ENCODE measurements at regions not wholly inside any gene's neighbourhood (a gene's known extent, or its start where the extent isn't known, plus 50 kb on each side); places are given as distances from the start of the nearest gene placed in this dataset.

DNA sequence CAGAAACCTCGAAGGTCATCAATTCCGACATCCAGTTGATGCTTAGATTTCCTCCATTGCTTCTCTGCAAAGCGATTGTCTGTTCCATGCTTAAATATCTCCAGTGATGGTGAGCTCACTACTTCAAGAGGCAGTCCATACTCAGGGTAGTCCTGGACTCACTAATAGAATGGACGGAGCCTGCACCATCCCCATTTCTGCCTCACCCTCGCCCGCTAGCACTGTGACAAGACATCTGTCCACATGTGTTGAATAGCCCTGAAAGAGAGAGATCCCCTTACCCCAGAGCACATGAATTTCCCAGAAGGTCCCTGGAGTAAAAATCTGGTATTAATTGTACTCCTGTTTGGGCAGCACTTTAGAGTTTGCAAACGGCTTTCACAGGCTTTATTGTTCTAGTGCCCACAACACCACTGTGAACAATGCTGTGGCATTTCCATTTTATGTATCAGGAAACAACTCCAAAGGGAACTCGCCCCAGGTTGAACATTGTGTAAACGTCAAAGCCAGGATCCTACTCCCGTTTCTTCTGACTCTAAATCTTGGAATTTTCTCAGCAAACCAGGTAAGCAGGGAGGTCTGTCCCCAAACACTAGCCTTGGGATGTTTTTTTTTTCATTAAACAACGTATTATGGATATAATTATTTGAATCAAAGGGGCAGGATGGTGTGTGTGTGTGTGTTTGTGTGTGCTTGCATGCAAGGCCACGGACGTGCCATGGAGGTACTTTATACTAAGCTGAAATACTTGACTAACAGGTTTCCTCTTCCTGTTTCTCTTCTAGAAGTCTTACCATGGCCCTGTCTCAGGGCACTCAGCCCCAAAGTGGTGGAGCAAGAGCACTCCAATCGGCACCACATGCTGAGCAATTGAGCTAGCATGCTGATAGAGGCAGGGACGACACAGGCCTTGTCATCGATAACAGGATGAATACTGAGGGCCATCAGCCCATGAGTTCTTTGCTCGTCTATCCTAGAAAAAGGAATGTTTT is 198.3 kb downstream of the OPA1 start:
- H2BK12ac ChIP-seq (ENCODE audit: insufficient read length, low read depth, low read length), result no peak overlapping the region
- no peak overlapping the region for H2BK5ac ChIP-seq (ENCODE audit: insufficient read length, low read length)
- peaks cover 0 to 4% (median 0%) of the 10 kb centered on the region in 3 experiments; a peak in 1 of 7 replicates for H3K36me3 Mint-ChIP-seq (ENCODE audit: insufficient read depth in 1 of 3, low read depth in 3 of 3)
- no peak overlapping the region for H3K56ac ChIP-seq (ENCODE audit: insufficient read length, low read depth, low read length)
- no peaks in the 10 kb centered on the region for H3K23me2 ChIP-seq (ENCODE audit: insufficient read length, low read depth, low read length, poor library complexity, severe bottlenecking)
- no peak overlapping the region for H2BK15ac ChIP-seq (ENCODE audit: low read depth, low read length)
- peaks cover 48% of the 10 kb centered on the region for H3K27me3 Mint-ChIP-seq (ENCODE audit: low read depth)
- peak; percentile 52 for DNase-seq
- H2AFZ ChIP-seq (ENCODE audit: low read length), result no peak overlapping the region
- H3K9ac ChIP-seq (ENCODE audit: extremely low read depth, insufficient read length, low read length), result no peak overlapping the region
- H2BK120ac ChIP-seq (ENCODE audit: low read depth, low read length, poor library complexity, severe bottlenecking), result no peak overlapping the region
- no peaks in the 10 kb centered on the region for H3K9me3 ChIP-seq (ENCODE audit: control insufficient read depth, low read depth, low read length)
- no peak overlapping the region for H4K91ac ChIP-seq (ENCODE audit: insufficient read length, low read depth, low read length)
- no peak overlapping the region for H3T11ph ChIP-seq (ENCODE audit: low read length)
- H2AK5ac ChIP-seq (ENCODE audit: insufficient read length, low read length), result no peak overlapping the region
- no peak overlapping the region for H3K23ac ChIP-seq (ENCODE audit: insufficient read length, low read depth, low read length)
- H3K4me3 Mint-ChIP-seq, result no peak overlapping the region
- H3K27ac Mint-ChIP-seq, result peak overlapping the region in 1 of 3 experiments; percentile 41; a peak in 2 of 7 replicates
- no peaks in the 10 kb centered on the region for H3K79me2 ChIP-seq (ENCODE audit: insufficient read depth, low read length)
- H3K9me3 Mint-ChIP-seq, result peaks cover 0 to 4% of the 10 kb centered on the region in 2 experiments; a peak in 2 of 5 replicates
- no peak overlapping the region for H2BK20ac ChIP-seq (ENCODE audit: low read depth, low read length, poor library complexity, severe bottlenecking)
- H4K20me1 ChIP-seq (ENCODE audit: control insufficient read depth, insufficient read depth, insufficient read length), result no peaks in the 10 kb centered on the region
- TF ChIP-seq, protein P1, sequence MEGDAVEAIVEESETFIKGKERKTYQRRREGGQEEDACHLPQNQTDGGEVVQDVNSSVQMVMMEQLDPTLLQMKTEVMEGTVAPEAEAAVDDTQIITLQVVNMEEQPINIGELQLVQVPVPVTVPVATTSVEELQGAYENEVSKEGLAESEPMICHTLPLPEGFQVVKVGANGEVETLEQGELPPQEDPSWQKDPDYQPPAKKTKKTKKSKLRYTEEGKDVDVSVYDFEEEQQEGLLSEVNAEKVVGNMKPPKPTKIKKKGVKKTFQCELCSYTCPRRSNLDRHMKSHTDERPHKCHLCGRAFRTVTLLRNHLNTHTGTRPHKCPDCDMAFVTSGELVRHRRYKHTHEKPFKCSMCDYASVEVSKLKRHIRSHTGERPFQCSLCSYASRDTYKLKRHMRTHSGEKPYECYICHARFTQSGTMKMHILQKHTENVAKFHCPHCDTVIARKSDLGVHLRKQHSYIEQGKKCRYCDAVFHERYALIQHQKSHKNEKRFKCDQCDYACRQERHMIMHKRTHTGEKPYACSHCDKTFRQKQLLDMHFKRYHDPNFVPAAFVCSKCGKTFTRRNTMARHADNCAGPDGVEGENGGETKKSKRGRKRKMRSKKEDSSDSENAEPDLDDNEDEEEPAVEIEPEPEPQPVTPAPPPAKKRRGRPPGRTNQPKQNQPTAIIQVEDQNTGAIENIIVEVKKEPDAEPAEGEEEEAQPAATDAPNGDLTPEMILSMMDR (conservative IDR thresholded peaks at IDR 0.05), result no peak
- peaks cover 6% of the 10 kb centered on the region; the same call in 1 of the 2 replicates for H3K27me3 ChIP-seq (ENCODE audit: insufficient read depth, low read length)
- H3K4ac ChIP-seq (ENCODE audit: low read depth, low read length), result no peak overlapping the region
- no peak overlapping the region for H3K4me2 ChIP-seq (ENCODE audit: insufficient read depth, insufficient read length, low read length)
- H3K4me1 Mint-ChIP-seq, result peaks cover 53 to 66% of the 10 kb centered on the region in 2 experiments
- no peaks in the 10 kb centered on the region for H3K79me1 ChIP-seq (ENCODE audit: insufficient read depth, low read depth, low read length, poor library complexity, severe bottlenecking)
- no peak overlapping the region for H3K27ac ChIP-seq (ENCODE audit: insufficient read length, low read depth, low read length)
- H3K4me1 ChIP-seq (ENCODE audit: insufficient read depth, low read length), result peaks cover 9% of the 10 kb centered on the region; the same call in 1 of the 2 replicates
- H3K18ac ChIP-seq (ENCODE audit: insufficient read length, low read depth, low read length), result no peak overlapping the region
- no peak overlapping the region for H4K8ac ChIP-seq (replicated peaks; ENCODE audit: insufficient read length, low read depth, low read length)
- H3K14ac ChIP-seq (ENCODE audit: insufficient read depth, low read length), result no peak overlapping the region
- WGBS (ENCODE audit: extremely low coverage, insufficient read length, low lambda C conversion rate), result no CpG with 5 or more reads among the region's 17 CpGs
- no peak overlapping the region for H4K5ac ChIP-seq (ENCODE audit: insufficient read length, low read depth, low read length)

Measured in H9 (cell line).